MV-4-11 (cell line): ENCODE measurements at regions not wholly inside any gene's neighbourhood (a gene's known extent, or its start where the extent isn't known, plus 50 kb on each side); places are given as distances from the start of the nearest gene placed in this dataset.
"Not testable (repeated sequence)": the region's sequence is repeated elsewhere in the genome, so short reads cannot be mapped to it uniquely, and the experiment has no call there.

Experiments used
- DNase-seq: peaks from one replicate; lab custom pipeline; 2025; lab: John Stamatoyannopoulos, UW

- no peak for DNase-seq
These were observed 82.0 kb upstream of the HAPLN1 start for GRCh38 chr5:83802686-83803085.

- DNase-seq, result no peak
These were observed 79.5 kb upstream of the HAPLN1 start for GRCh38 chr5:83800201-83800600.

DNA sequence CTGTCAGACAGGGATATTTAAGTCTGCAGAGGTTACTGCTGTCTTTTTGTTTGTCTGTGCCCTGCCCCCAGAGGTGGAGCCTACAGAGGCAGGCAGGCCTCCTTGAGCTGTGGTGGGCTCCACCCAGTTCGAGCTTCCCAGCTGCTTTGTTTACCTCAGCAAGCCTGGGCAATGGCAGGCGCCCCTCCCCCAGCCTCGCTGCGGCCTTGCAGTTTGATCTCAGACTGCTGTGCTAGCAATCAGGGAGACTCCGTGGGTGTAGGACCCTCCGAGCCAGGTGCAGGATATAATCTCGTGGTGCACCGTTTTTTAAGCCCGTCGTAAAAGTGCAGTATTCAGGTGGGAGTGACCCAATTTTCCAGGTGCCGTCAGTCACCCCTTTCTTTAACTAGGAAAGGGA is 78.4 kb upstream of the HAPLN1 start:
- DNase-seq, result not testable (repeated sequence)

- DNase-seq, result no peak
These were observed 68.7 kb upstream of the HAPLN1 start for GRCh38 chr5:83789371-83789770.

DNA sequence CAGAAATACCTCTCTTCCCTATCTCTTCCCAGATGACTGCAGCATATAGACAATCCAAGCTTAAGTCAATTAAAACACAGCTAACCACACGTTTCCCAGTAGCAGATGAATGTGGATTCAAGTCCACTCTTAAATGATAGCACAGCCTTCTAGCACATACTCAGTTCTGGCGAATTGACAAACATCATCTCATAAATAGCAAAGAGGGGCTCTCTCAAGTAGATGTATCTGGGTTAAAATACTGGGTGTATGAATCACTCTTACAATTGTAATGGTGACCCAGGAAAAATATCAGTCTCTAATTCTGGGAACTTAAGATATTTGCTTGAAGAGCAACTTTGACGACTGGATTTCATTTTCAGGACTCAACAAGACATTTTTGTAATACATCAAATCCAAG is 67.0 kb upstream of the HAPLN1 start:
- DNase-seq, result no peak

DNA sequence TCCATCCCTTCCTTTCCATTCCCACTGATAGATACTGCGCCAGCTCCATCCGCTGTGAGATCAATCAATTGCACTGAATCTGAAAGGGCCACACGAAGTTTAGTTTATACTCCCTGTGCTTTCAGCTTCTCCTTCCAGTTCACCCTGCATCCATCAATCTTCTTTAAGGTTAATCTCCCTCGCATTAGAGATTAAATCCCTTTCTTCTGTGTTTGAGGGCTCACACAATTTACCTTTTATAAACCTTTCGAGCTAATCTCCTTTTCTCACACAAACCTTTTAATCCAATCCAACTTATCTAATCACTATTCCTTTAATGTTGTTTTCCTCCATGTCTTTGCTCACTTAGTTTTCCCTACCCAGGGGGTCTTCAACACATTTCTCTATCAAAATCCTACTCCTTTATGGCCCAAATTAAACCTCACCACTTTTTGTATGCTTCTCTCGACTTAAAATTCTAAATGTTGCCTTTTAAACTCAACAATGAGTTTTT is 64.6 kb upstream of the HAPLN1 start:
- no peak for DNase-seq

DNA sequence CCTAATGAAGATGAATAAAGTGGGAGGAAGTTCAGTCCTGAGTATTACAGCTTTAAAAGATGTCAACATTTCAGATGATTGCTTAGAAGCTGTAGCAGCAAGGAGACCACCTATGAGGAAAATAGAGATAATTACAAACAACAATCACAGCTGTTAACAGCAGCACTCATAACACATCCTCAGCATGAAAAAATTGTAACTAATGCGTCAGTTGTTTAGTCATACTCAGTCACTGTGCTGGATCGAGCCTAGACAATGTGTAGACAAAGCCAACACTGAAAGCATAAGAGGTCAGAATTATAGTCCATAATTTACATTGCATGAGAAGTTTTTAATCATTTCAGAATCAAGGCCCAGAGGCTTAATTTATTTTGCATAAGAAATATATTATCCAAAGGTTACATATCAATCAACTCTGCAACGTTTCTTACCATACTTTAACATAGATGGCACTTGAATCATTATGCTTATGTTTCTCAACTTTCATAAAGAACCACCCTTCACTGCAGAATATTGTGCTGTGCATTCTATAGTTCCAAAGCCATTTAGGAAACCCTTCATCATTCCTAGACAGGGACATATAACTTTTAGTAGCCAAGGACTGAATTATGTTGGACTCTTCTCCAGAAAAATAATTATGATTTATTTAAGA is 60.2 kb upstream of the HAPLN1 start:
- no peak for DNase-seq

GRCh38 chr5:83777856-83778255 is 57.2 kb upstream of the HAPLN1 start:
- no peak for DNase-seq

GRCh38 chr5:83776437-83777031 is 55.9 kb upstream of the HAPLN1 start:
- DNase-seq, result no peak
